Fibroblast of lung (primary cell): ENCODE measurements at regions not wholly inside any gene's neighbourhood (a gene's known extent, or its start where the extent isn't known, plus 50 kb on each side); places are given as distances from the start of the nearest gene placed in this dataset.

Source experiments
- DNase-seq, 2 donors: peaks; one replicate each; pipeline versions ENCODE4 v3.0.0 to v3.0.0-alpha.2; 2010; ENCODE audit warnings: low read depth in 2 of 2
- H2AFZ ChIP-seq: 2 replicates; pipeline ENCODE4 v1.5.1; 2012; ENCODE audit warnings: low read length, control low read depth, inconsistent platforms
- H3K27ac ChIP-seq: 2 replicates; pipeline ENCODE4 v1.5.1; 2011; ENCODE audit warnings: low read length, control low read depth; ENCODE audit not compliant: insufficient read depth
- H3K27me3 ChIP-seq: 2 replicates; pipeline ENCODE4 v1.5.1; 2011; ENCODE audit warnings: mild to moderate bottlenecking, low read length; ENCODE audit not compliant: control insufficient read depth, insufficient read depth
- H3K36me3 ChIP-seq: 2 replicates; pipeline ENCODE4 v1.5.1; 2011; ENCODE audit warnings: low read length; ENCODE audit not compliant: control insufficient read depth, insufficient read depth
- H3K4me1 ChIP-seq: 2 replicates; pipeline ENCODE4 v1.5.1; 2011; ENCODE audit warnings: low read length; ENCODE audit not compliant: control insufficient read depth, insufficient read depth; ENCODE audit errors: extremely low read depth
- H3K4me2 ChIP-seq: 2 replicates; pipeline ENCODE4 v1.5.1; 2011; ENCODE audit warnings: low read length, control low read depth; ENCODE audit not compliant: insufficient read depth; ENCODE audit errors: extremely low read depth
- H3K4me3 ChIP-seq, 4 experiments: fragments of 200-600 bp in 1 of 4; sonication (generic) in 1 of 4; replicated peaks in 1 of 4; 2 replicates each; pipeline ENCODE4 v1.5.1; 2011 to 2016; ENCODE audit warnings: low read length in 4 of 4, low read depth in 3 of 4, mild to moderate bottlenecking in 3 of 4, control low read depth in 2 of 4, inconsistent platforms in 1 of 4, mixed read lengths in 1 of 4; ENCODE audit not compliant: insufficient read depth in 1 of 4; ENCODE audit errors: control extremely low read depth in 1 of 4
- H3K79me2 ChIP-seq: 2 replicates; pipeline ENCODE4 v1.5.1; 2012; ENCODE audit warnings: mild to moderate bottlenecking, low read length, inconsistent platforms; ENCODE audit not compliant: control insufficient read depth, insufficient read depth
- H3K9ac ChIP-seq: 2 replicates; pipeline ENCODE4 v1.5.1; 2011; ENCODE audit warnings: mild to moderate bottlenecking, low read length, control low read depth; ENCODE audit not compliant: insufficient read depth
- H3K9me3 ChIP-seq: 2 replicates; pipeline ENCODE4 v1.5.1; 2012; ENCODE audit warnings: low read depth, low read length; ENCODE audit not compliant: control insufficient read depth, insufficient read depth
- H4K20me1 ChIP-seq: 2 replicates; pipeline ENCODE4 v1.5.1; 2011; ENCODE audit warnings: low read length; ENCODE audit not compliant: control insufficient read depth, insufficient read depth; ENCODE audit errors: extremely low read depth
- EZH2 ChIP-seq: IDR thresholded peaks from 2 replicates; pipeline ENCODE4 v1.5.1; 2012; ENCODE audit warnings: low read length, control low read depth, mild to moderate bottlenecking; ENCODE audit errors: missing control alignments
- TF ChIP-seq, protein P1 (sequence below), 2 donors: IDR thresholded peaks in 1 of 2; conservative IDR thresholded peaks in 1 of 2; 1 replicate in 1 of 2; 2 replicates in 1 of 2; pipeline ENCODE4 v1.5.1; 2011 to 2012; ENCODE audit warnings: low read length in 2 of 2, control low read depth in 1 of 2, inconsistent platforms in 1 of 2, low read depth in 1 of 2, mild to moderate bottlenecking in 1 of 2

DNA sequence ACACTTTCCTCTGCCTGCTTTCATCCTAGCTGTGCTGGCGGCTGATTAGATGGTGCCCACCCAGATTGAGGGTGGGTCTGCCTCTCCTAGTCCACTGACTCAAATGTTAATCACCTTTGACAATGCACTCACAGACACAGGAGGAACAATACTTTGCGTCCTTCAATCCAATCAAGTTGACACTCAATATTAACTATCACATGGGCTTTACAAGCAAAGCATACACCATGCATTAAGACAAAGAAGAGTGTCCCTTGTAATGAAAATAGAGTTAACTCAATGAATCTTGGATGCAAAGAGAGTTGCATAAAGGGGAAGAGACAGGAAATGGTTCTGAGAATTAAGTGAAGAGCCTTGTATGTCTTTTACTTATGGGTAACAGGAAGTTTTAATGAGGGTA lies 298.7 kb upstream of the BRINP1 start:
- no peak overlapping the region for H3K4me3 ChIP-seq
- no peaks in the 10 kb centered on the region for H3K4me1 ChIP-seq
- TF ChIP-seq, protein P1, sequence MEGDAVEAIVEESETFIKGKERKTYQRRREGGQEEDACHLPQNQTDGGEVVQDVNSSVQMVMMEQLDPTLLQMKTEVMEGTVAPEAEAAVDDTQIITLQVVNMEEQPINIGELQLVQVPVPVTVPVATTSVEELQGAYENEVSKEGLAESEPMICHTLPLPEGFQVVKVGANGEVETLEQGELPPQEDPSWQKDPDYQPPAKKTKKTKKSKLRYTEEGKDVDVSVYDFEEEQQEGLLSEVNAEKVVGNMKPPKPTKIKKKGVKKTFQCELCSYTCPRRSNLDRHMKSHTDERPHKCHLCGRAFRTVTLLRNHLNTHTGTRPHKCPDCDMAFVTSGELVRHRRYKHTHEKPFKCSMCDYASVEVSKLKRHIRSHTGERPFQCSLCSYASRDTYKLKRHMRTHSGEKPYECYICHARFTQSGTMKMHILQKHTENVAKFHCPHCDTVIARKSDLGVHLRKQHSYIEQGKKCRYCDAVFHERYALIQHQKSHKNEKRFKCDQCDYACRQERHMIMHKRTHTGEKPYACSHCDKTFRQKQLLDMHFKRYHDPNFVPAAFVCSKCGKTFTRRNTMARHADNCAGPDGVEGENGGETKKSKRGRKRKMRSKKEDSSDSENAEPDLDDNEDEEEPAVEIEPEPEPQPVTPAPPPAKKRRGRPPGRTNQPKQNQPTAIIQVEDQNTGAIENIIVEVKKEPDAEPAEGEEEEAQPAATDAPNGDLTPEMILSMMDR (conservative IDR thresholded peaks at IDR 0.05 in 1 of 2, IDR thresholded peaks at IDR 0.05 in 1 of 2; ENCODE audit: low read depth in 1 of 2, low read length in 2 of 2) = no peak
- TF ChIP-seq EZH2 = no peak
- no peak for DNase-seq
- H2AFZ ChIP-seq = no peak overlapping the region
- H3K27ac ChIP-seq = no peak overlapping the region
- no peak overlapping the region for H3K4me2 ChIP-seq
- H3K9ac ChIP-seq = no peak overlapping the region
- no peaks in the 10 kb centered on the region for H3K79me2 ChIP-seq
- H3K27me3 ChIP-seq = no peaks in the 10 kb centered on the region
- H4K20me1 ChIP-seq = no peaks in the 10 kb centered on the region
- H3K36me3 ChIP-seq = no peaks in the 10 kb centered on the region
- H3K9me3 ChIP-seq = no peaks in the 10 kb centered on the region

GRCh38 chr9:119667163-119667562 lies 297.9 kb upstream of the BRINP1 start:
- H2AFZ ChIP-seq = no peak overlapping the region
- H3K36me3 ChIP-seq = no peaks in the 10 kb centered on the region
- TF ChIP-seq, protein P1 (conservative IDR thresholded peaks at IDR 0.05 in 1 of 2, IDR thresholded peaks at IDR 0.05 in 1 of 2; ENCODE audit: low read depth in 1 of 2, low read length in 2 of 2) = no peak
- no peak for TF ChIP-seq EZH2
- no peaks in the 10 kb centered on the region for H3K27me3 ChIP-seq
- H3K4me3 ChIP-seq = no peak overlapping the region
- H3K4me2 ChIP-seq = no peak overlapping the region
- H3K79me2 ChIP-seq = no peaks in the 10 kb centered on the region
- H3K9me3 ChIP-seq = no peaks in the 10 kb centered on the region
- no peak overlapping the region for H3K9ac ChIP-seq
- no peaks in the 10 kb centered on the region for H3K4me1 ChIP-seq
- H4K20me1 ChIP-seq = no peaks in the 10 kb centered on the region
- no peak for DNase-seq
- H3K27ac ChIP-seq = no peak overlapping the region

- no peak overlapping the region for H3K4me3 ChIP-seq
- H4K20me1 ChIP-seq = no peaks in the 10 kb centered on the region
- H3K27me3 ChIP-seq = no peaks in the 10 kb centered on the region
- no peak overlapping the region for H3K27ac ChIP-seq
- DNase-seq = no peak
- H3K4me1 ChIP-seq = no peaks in the 10 kb centered on the region
- no peaks in the 10 kb centered on the region for H3K9me3 ChIP-seq
- H3K4me2 ChIP-seq = no peak overlapping the region
- H3K36me3 ChIP-seq = no peaks in the 10 kb centered on the region
- H2AFZ ChIP-seq = no peak overlapping the region
- no peaks in the 10 kb centered on the region for H3K79me2 ChIP-seq
- TF ChIP-seq EZH2 = no peak
- TF ChIP-seq, protein P1 (conservative IDR thresholded peaks at IDR 0.05 in 1 of 2, IDR thresholded peaks at IDR 0.05 in 1 of 2; ENCODE audit: low read depth in 1 of 2, low read length in 2 of 2) = no peak
- H3K9ac ChIP-seq = no peak overlapping the region
Observed at GRCh38 chr9:119662329-119662728, 293.1 kb upstream of the BRINP1 start.
